HG03159 (cell line): ENCODE measurements at regions not wholly inside any gene's neighbourhood (a gene's known extent, or its start where the extent isn't known, plus 50 kb on each side); places are given as distances from the start of the nearest gene placed in this dataset.

Experiments
- ATAC-seq: cut with Tn5 transposase; IDR thresholded peaks from one replicate; pipeline ENCODE4 v1.9.1; 2021; ENCODE audit warnings: mild to moderate bottlenecking, moderate library complexity; ENCODE audit not compliant: unreplicated experiment

GRCh38 chr3:157815739-157816138, 290.5 kb downstream of the SHOX2 start:
- ATAC-seq = no peak

DNA sequence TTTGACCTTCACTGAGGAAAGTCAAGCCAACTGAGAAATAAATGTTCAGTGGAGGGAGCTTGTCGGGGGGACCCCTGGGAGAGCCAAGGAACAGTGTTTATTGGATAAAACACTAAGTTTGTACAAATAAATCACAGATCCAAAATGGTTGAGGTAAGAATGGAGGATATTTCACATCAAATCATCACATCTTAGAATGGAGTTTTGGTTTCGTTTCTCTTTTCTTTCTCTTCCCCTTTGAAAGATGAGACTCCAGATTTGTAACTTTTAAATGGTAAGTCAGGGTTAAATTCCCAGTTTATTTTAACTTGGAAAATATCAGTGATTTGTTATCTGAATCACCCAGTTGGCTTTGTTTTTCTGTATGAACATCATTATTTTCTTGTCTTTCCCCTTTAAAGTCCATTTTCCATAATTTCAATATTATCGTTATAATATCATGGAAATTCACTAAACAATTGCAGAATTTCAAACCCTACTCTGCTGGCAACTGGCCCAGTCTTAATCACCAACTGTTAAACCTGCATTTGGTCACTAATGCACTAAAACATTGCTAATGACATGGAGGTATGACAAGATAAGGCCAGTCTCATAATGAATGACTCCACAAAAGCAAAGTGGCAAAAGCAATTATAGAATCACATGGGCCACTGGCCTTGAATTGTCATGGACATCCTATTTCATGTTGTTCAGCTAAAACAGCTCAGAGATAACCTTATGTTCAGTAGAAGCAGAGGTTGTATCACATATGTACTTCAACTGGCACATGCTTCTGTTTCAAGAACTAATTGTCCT, 295.1 kb downstream of the SHOX2 start:
- ATAC-seq = no peak

DNA sequence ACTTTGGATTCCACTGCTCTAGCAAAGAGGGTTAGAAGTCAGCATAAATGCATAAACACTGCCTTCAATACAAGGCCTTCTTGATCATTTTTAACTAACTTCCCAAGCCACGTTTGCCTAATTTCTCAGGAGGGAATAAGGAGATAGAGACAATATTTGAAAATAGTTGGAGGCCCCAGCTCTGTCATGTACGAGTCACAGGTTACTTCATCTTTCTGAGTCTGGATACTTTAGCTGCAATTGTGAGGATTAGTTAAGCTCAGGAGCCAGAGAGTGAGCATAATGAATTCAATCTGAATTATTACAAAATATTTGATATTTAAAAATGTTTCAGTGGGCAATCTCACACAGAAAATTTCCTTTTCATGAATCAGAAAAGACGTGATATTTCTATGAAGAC, 298.9 kb downstream of the SHOX2 start:
- ATAC-seq = no peak

DNA sequence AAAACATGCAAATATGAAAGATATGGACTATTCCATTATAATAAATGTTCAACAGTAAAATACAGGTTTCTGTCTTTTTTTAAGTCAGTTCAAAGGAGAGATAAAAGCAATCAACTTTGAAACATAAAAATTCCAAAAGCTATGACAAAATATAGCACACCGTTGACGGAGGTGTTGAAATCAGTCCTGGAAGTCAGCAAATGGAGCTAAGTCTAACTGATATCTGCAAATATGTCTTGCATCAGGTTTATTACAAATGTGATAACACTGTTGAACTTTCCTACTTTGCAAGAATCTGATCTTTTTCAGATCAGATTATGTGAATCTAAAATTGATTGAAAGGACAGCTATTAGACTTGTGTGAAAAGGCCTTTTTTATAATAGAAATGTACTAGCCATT, 300.7 kb downstream of the SHOX2 start:
- ATAC-seq = no peak

GRCh38 chr3:157794771-157795170, 291.6 kb upstream of the VEPH1 start:
- no peak for ATAC-seq

GRCh38 chr3:157793745-157794144, 290.5 kb upstream of the VEPH1 start:
- no peak for ATAC-seq

DNA sequence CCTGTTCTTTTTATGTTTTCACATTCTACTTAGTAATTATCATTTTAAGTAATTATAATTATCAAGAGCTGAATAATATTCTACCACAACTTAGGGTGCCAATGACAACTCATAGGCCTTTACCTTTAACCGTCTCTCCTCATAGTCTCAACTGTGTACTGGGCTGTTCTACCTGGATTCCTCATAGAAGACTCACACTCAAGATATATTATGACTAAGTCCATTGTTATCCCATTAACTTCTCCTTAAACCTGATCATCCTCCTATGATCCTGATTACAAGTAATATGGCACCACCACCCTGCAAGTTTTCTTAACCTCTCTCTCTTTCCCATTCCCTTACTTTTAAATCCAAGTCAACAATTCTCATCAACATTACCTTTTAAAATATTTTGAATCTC, 285.9 kb upstream of the VEPH1 start:
- no peak for ATAC-seq

DNA sequence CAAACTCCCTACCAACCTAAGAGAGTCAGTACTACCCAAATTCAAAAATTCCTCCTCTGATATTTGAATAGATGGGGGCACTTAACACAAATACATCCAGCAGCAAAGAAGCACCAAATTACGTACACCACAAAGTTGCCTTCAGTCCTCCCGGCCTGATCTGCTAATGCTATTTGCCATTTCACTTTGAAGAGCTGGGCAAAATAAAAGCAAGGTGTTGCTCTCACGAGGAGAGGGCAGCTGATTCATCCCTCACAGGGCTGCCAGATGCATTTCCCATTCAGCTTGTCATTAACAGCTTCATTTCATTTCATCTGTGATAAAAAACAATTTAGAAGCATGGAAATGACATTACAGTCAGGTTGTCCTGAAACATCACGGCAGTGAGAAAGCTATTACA, 283.4 kb upstream of the VEPH1 start:
- ATAC-seq = no peak

DNA sequence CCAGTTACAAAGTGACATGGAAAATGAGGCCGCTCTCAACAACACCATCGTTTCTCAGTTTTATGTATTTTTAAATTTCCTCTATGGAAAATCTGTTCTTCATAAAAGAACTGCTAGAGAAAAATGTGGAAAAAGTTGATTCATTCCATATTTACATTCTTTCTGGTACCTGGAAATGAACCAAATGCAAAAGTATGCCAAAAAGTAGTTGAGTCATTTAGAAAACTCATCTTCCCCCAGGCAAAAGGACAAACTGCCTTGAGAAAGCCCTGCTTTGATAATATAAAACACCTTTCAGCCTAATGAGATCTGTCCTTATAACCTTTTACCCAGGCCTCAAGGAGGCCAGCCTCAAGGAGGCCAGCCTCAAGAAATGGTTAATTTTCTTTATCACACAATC, 283.0 kb upstream of the VEPH1 start:
- no peak for ATAC-seq

- no peak for ATAC-seq
These were observed 282.0 kb upstream of the VEPH1 start for GRCh38 chr3:157785102-157785826.

- no peak for ATAC-seq
These were observed 279.0 kb upstream of the VEPH1 start for GRCh38 chr3:157782236-157782635.

GRCh38 chr3:157776861-157777260, 273.6 kb upstream of the VEPH1 start:
- ATAC-seq = no peak

GRCh38 chr3:157775446-157775845, 272.2 kb upstream of the VEPH1 start:
- no peak for ATAC-seq

GRCh38 chr3:157769378-157769777, 266.2 kb upstream of the VEPH1 start:
- no peak for ATAC-seq

GRCh38 chr3:157767607-157768006, 264.4 kb upstream of the VEPH1 start:
- no peak for ATAC-seq

- no peak for ATAC-seq
These were observed 260.4 kb upstream of the VEPH1 start for GRCh38 chr3:157763644-157764043.

- ATAC-seq = no peak
These were observed 256.1 kb upstream of the VEPH1 start for GRCh38 chr3:157759311-157759710.

DNA sequence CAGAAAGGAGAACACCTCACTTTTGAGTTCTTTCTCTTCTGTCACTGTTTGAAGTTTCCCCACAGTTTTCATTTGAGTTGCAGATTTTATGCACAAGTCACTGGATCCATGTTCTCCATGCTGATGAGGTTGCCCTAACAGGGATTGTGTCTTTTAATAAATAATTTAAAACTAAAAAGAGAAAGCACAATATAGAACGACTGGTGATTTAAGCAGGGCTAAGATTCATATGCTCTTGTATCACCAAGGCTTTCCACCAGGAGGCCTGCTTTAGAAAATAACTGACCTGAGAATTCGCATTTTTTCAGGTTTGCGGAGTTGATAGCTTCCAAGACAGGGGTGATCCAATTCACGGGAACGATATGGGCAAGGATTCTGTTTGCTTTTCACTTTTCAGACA, 252.0 kb upstream of the VEPH1 start:
- no peak for ATAC-seq

DNA sequence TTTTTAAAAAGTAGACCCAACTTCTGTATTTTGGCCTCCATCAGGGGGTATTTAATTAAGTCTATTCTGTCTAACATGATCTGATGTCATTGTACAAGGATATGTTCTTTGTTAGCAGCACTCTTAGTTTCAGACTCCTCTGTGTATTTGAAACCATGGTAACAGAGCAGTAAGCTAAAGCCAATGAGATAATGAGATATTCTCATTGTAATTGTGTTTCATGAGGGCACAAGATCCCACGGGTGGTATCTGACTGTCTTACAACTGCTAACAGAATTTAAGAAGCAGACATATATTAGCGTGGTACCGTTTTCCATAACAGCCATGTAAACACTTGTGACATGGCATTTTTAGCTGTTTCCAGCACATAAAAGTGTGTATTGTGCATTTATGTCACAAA, 251.2 kb upstream of the VEPH1 start:
- no peak for ATAC-seq

GRCh38 chr3:157753787-157754136, 250.5 kb upstream of the VEPH1 start:
- no peak for ATAC-seq

DNA sequence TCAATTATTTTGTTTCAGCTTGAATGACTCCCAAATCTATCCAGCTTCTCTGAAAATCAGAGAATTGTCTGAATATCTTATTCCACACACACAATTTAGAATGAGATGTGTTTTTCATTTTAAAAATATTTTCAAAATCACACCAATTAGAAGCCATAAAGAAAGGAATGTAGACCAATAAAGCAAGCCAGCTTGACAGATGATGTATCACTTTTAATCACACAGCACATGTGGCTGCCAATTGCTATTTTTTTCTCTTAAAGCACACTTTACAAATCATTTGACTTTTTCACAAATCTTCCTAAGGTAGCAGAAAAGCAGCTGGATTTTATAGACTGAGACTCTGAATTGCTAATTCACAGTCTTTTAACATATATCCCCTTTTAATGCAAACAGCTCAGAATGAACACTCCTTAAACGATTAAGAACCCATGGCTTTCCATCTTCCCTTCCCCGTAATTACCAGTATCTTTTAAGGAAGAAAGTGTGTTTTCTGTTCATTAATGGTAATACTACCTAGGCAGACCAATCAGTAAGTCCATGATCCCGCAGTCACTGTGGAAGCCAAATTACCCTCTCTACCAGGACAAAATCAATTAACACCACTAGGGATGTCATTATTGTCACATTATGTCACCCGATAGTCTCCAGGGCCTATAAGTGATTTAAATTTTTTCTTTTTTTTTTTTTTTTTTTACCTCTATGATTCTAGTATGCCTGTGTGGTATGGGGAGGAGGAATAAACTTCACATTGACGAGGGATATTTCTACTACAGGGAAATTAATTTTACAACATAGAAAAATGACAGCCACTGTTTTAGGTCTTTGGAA, 250.0 kb upstream of the VEPH1 start:
- no peak for ATAC-seq

DNA sequence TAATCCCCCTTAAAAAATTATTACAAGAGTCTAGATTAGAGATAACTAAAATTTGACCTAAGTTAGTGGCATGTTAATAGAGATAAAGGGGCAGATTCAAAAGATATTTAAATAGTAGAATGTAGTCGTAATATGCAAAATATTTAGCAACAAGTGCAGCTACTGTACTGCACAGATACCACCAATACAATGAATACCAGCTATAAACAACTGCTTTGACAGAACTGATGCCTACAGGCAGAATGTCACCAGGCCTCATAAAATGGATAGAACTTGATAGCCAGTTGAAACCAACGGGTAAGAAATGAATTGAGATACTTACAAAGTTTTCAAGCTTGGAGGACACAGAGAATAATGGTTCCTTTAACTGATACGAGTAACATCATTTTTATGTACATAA, 249.3 kb upstream of the VEPH1 start:
- no peak for ATAC-seq
